HG02642 (cell line): ENCODE measurements at regions not wholly inside any gene's neighbourhood (a gene's known extent, or its start where the extent isn't known, plus 50 kb on each side); places are given as distances from the start of the nearest gene placed in this dataset.

ENCODE experiments used
- ATAC-seq: cut with Tn5 transposase; IDR thresholded peaks from one replicate; pipeline ENCODE4 v1.9.1; 2021; ENCODE audit warnings: mild to moderate bottlenecking; ENCODE audit not compliant: unreplicated experiment, poor library complexity

DNA sequence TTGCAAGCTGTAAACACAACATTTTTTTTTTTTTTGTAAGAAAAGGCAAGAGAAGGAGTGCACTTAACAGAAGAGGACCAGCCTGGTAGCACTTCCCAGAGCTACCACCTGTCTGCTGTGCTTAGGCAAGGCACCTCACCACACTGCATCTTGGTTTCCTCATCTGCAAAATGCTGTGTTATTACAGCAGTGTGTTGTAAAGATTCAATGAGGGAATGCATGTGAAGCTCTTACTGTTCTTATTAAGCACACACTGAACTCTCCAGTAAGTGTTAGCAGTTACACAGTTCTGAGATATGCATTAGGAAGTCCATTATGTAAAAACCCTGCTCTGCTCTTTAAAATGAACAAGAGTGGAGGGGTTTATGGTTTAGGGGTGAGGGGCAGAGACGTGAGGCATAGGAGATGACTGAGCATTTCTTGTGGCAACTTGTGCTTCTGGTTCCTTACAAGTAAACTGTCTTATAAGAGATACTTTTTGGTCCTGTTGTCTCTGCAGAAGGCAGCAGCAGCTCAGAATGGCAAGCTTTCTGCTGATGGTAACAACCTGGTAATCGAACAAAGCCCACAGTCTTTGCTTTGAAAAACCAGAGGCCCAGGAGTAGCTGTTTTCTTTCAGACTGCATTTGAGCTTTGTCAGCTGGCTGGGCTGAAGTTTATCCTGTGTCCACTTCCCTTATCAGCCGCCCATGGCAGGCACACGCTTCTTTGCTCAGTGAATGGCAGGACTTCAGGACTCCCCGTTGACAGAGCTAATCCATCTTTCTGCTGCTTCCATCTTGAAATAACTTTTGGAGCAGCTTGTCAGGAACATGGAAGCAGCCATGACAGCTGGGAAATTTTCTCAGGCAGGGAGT, 98.8 kb upstream of the BMPER start:
- ATAC-seq = no peak

DNA sequence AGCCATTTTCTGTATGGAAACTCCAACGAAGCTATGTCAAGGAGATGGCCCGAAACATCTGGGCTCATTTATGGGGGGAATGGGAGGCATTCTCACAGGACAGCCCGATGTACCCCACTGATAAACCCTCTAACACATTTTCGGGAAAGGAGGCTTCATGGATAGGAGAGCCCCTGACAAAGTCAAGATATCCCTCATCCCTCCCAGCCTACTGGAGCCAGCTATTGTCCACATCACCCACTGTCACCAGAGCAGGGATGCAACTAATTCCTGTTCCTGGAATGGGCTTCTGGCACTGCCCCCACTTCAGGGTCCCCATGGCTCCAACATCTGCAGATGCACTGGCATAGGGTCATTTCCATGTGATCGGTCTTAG, 98.2 kb upstream of the BMPER start:
- no peak for ATAC-seq

DNA sequence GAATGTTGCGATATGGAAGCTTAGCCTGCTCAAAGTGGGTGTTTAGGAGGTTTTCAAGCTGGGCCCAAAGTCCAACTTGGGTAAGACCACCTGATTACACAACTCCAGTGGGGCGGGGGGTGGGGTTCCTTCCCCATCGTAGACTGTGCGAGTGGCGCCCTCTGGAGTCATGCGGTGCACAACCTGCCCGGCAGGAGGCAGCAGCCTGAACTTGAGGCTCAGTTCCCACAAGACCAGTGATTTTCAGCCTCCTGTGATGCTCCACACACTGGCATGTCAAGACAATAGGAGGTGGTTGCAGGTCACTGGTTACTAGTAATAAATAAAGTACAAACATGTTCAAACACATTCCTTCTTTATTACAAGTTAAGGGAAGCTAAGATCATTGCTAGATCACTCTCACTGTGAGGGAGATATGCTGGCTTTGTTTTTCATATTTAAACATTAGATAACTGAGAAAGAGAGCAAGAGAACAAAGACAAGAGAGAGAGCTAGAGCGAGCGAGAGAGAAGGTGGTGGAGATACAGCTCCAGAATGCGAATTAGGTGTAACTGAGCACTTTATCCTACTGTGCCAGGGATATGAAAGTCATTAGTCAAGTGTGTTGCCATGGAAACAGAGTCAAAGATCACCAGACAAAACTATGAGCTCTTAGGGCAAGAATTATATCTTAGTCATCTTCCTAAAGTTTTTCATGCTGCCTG, 97.4 kb upstream of the BMPER start:
- ATAC-seq = peak; percentile 48

DNA sequence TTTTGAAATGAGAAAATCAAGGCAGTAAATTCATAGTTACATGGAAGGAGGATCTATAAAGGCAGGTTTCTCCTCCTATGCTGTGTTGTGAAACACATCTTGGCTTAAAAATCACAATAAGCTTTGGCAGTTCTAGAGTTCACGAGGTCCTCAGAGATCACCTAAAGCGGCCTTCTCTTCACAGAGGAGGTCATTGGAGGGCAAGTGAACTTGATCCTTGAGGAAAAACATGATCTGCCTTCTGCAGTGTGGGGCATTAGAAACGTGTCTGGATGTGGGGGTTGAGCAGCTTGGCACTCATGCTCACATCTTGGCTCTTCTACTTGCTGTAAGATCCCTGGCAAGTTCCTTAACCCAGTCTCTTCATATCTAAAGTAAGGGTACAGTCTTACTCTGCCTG, 96.1 kb upstream of the BMPER start:
- ATAC-seq = no peak

DNA sequence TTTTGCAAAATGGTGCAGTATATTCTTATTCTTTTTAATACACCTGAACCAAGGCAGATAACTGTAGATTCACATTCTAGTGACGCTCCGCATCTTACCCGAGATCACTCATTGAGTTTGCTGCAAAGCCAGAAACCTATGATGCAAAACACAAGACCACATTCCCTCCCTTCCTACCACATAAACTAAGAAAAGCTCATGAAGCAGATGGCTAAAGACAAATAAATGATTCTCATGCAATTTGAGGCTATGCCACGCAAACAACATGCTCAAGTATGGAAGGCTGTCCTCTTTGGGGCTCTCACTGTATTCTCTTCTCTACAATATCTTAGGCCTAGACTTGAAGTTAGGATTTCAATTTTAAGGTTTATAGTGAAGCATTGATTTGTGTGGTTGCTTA, 95.0 kb upstream of the BMPER start:
- no peak for ATAC-seq

DNA sequence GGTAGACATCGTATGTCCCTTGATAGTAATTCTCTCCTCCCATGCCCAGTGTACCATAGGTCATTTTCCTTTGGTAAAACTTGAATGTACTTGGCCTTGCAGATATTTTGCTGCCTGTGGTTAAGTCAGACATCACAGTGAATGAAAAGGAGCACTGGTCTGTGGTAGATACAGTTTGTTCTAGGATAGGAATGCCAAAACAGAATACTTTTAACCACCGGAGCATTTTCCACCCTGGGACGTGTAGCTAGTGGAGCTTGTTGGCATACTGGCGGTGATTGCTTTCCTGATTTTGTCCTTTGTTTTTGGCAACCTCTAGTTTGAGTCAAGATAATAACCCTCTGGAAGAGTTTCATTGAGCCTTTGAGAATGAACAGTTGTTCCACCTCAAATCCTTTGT, 92.0 kb upstream of the BMPER start:
- no peak for ATAC-seq

DNA sequence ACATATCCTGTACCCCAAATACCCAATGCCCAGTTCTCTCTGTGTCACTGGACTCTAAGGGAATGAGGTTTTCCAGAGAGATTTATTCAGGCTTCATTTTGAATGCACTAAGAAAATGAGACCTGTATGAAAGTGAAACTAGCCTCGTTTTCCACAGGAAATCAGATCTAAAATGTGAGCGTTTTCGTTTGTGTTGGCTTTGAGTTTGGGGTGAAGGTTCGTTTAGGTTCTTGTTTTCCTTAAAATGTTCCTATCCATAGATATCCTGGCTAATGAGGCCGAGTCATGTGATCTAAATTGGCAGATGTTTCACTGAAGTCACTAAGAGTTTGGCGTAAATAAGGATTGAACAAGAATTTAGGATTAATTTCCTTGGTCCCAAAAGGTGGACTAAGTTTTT, 90.9 kb upstream of the BMPER start:
- ATAC-seq = no peak

DNA sequence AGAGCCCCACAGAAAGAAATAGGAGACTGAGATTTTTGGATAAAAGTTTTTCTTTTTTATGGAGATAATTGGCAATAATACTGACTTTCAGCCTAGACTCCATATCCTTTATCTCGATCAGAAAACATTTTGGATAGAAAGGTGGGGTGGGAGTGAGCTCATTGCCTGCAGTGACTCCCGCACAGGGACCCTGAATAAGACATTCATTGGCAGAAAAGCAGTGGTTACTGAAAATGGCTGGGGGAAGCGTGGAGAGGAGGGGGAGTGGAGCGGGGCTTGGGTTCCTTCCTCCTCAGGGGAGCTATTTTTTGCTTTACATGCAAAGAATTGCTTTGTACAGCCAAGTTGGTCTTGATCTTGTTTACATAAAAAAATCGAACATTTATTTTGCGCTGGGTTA, 90.4 kb upstream of the BMPER start:
- no peak for ATAC-seq

DNA sequence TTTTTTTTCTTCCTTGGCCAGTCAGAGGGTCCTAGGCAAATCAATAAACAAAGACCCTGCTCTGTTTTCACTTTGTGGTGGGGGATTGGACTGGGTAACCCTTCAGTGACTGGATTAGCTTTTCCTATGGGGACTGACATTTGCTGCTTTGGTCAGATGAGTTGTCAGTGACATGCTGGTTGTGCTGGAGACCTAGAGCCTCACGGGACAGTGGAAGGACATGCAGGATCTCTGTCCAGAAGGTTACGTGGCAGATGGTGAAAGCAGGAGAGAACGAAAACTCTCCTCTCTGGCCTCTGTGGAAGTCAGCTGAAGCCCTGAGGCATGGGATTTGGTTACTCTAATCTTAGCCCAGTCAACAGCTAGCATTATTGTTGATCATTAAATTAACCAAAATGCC, 90.0 kb upstream of the BMPER start:
- no peak for ATAC-seq

DNA sequence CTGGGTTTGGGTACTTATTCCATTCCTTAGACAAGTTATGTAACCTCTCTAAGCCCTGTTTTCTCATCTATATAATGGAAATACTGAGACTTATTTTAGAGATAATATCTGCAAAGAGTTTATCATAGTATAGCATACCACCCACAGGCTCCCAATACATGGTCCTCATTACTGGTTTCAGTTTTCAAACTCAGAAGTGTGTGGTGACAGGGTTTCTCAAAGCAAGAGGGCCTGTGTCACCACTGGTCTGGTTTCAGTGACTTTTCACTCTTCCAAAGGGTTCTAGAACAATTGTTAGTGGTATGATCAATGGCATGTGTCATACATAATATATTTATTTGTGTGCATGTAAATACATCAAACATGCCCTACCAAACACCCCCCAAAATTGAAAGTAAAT, 89.2 kb upstream of the BMPER start:
- no peak for ATAC-seq

DNA sequence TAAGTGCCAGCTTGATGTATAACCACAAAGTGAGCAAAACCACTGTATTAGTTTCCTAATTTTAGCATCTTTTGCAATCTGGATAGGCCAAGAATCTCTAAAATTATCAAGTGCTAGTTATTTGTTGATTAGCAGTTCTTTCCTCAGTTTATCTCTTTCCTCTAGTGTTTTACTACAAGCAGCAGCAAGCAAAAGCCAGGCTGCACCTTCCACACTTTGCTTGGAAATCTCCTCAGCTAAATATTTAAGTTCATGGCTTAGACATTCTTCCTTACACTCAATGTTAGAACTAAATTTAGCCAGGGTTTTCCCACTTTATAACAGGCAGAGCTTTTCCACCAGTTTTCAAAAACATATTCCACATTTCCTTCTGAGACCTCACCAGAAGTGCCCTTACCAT, 85.7 kb upstream of the BMPER start:
- ATAC-seq = no peak

DNA sequence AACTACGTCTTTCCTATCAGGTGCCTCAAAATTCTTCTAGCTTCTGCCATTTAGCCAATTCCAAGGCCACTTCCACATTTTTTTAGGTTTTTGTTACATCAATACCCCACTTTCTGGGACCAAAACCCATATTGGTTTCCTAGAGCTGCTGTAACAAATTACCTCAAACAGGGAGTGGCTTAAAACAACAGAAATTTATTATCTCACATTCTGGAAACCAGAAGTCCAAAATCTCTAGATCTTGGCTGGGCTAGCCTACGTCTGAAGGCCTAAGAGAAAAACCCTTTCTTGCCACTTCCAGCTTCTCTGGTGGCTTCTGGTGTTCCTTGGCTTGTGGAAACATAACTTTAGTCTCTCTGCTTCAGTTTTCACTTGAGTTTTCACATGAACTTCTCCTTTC, 85.1 kb upstream of the BMPER start:
- ATAC-seq = no peak

DNA sequence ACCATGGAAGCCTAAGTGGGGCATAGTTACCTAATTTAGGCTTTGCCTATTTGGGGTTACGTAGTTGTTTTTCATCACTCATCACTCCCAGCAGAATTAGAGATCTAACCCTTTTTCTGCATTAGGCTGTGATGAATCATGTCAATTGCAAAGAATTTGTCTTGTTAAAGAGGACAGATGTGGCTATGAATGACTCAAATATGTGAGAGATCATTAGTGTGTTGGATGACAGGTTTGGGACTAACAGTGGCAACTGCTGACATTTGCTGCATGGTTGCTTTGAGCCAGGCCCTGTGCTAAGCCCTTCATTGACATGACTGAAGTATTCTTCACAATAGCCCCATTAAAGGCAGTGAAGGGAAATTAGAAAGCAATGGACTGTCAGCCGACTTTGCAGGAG, 83.4 kb upstream of the BMPER start:
- ATAC-seq = no peak

DNA sequence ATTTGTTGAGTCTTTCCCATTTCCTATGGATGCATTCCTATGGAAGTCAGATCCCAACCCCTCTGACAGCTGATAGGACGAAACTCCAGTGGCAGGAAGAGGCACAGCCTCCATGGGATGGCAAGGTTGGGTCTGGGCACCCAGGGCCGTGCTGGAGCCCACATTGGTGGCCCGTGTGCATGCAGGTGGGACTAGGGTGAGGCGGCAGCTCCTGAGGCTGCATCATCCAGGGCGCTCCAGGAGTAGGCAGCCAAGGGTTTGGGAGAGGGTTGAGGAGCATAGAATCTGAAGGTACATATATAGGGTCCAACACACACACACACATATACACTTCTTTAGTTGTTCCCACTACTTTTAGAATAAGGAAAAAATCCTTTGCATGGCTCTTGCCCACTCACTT, 81.4 kb upstream of the BMPER start:
- ATAC-seq = no peak

DNA sequence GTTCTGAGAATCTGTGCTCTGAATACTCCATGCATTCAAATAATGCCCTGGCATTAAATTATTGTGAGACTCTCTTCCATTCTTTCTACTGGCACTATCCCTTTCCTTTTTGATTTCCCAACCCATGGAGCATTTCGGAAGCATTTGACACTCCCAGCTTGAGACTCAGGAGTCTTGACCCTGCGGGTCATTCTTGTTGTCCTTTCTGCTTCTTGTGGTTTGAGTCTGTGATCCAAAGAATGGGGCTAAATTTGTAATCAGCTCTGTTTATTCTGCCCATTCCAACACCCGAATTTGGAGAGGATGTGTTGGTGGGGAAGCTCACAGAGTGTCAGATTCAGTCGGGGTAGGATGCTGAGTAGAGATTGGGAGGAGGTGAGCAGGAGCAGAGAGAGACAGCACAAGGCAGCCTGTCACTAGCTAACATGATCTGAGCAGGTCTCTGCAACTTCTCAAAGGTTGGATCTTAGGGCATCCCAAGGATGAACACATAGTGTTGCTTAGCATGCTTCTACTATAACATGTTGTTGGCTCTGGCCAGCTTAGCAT, 80.4 kb upstream of the BMPER start:
- ATAC-seq = no peak

DNA sequence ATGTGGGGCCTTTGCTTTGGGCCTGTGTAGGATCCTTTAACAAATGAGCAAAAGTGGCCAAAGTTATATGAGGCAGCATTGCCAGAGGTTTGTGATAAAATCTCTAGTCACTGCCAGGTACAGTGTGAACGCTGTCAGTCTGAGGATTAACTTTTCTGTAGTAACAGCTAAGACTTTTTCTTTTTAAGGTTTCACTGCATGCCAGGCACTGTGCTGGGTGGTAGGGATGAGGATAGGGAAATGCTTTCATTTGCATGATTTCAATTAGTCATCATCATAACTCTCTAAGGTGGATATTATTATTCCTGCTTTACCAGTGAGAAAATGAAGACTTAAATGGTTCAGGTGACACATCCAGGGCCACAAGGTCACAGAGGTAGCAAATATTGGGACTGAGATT, 79.7 kb upstream of the BMPER start:
- ATAC-seq = no peak

DNA sequence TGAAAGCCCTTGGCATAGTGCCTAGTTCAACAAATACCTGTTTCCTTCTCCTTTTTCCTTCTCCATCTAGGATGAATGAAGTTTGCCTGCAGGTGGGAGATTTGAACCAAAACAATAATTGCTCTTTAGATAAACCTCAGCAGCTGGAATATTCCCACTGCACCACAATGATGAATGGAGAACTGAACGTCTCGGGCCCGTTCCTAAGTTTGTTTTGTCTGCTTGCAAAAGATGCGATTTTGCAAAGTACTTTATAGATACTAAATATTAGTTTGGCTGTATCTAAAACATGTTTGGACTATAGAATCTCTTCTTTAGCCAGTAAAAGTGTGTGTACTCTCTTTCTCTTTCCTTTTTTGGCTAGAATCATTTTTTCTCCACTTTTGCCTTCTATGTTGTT, 75.8 kb upstream of the BMPER start:
- ATAC-seq = no peak

DNA sequence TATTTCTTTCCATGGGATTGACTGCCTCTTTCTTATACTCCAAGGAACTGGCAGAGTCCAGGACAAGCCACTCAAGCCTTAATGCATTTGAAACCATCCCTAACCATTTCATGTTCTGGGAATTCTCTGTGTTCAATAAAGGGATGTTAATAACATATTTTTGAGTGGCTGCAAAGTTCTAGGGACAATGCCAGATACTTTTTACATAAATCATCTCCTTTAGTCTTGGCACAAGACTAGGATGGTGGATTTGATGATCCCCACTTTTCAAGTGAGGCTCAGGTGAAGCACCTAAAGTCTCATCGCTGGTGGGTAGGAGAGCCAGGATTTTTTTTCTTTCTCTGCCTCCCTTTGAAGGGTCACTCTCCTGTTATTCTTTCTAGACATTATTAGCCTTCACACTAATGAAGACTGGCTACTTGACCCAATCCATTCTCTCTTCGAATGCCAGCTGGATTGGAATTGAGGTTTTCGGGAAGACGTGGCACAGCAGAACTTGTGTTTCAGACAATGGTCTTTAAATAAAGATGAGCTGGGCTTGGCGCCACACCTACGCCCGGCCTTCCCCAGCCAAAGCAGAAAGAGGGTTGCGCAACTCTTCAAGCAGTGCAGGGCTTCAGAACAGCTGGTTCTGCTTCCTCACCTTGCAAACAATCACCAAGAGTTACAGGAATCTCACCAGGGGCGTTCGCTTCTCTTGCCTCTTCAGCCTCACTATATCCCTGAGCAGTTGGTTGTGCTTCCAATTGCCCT, 73.8 kb upstream of the BMPER start:
- ATAC-seq = no peak

DNA sequence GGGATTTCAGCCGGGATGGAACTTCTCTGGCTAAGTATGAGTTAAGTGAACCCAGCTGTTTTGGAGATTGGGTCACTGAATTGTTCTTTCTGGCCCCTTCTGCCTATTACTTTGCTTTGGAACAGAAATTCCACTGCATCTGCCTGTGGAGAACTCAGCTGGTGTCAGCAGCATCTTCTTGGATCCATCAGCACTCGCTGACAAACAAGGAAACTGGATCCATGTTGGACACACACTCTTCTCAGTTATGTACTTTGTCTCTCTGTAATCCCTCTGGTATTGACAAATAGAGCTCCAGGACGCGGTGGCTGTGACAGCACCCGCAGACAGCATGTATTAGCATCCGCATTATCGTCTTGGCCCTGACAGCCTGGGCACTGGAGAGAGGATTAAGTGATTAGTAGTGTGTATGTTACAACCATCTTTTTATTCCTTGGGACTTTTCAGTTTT, 73.0 kb upstream of the BMPER start:
- no peak for ATAC-seq

DNA sequence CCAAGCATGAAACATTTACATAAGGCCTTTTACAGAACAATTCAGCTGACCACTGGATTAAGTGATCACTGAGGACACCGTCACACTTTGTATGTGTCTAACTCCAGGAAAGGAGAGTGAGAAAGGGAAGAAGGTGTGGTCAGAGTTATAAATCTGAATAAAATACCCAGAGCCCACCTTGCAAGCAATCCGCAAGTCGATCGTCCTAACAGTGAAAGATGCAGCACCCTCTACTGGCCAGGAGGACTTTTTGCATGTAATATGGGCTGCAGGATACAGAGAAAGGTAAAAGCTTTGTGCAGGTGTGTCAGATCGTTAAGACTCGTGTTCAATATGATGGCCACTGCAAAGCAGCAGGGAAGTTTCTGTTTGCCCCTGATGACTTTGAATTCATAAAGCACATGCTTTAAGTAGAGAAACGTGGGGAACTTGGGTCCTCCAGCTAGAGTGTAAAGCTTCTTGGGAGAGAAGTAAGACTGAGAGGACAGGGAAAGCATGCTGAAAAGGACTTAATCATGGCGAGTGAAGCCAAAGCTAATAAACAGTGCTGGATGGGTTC, 68.5 kb upstream of the BMPER start:
- ATAC-seq = no peak
